ENCODE measurements at regions not wholly inside any gene's neighbourhood (a gene's known extent, or its start where the extent isn't known, plus 50 kb on each side); places are given as distances from the start of the nearest gene placed in this dataset.

GRCh38 chr10:44207160-44207559 lies 177.7 kb downstream of the CXCL12 start:
- Mint-ChIP-seq H3K4me1 (no peaks in the 10 kb centered on the region), H3K27ac (ENCODE audit: low read depth) (no peak overlapping the region)

GRCh38 chr10:44206127-44206818 lies 178.6 kb downstream of the CXCL12 start:
- no peaks in the 10 kb centered on the region for H3K4me1 Mint-ChIP-seq
- H3K4me3 Mint-ChIP-seq, result no peak overlapping the region
- DNase-seq (ENCODE audit: low spot score in 2 of 2), result no peak
- H3K27me3 Mint-ChIP-seq, result peaks cover 52% of the 10 kb centered on the region
- no peaks in the 10 kb centered on the region for H3K36me3 Mint-ChIP-seq (ENCODE audit: insufficient read depth)
- H3K27ac Mint-ChIP-seq (ENCODE audit: low read depth), result no peak overlapping the region
- H3K9me3 Mint-ChIP-seq, result no peaks in the 10 kb centered on the region
- no peak for ATAC-seq (replicated peaks; ENCODE audit: extremely low read depth, poor library complexity, severe bottlenecking)

More at GRCh38 chr10:44207160-44207559, 177.7 kb downstream of the CXCL12 start:
- Mint-ChIP-seq H3K4me3 (no peak overlapping the region), H3K36me3 (ENCODE audit: insufficient read depth) (no peaks in the 10 kb centered on the region), H3K9me3 (no peaks in the 10 kb centered on the region), H3K27me3 (peaks cover 53% of the 10 kb centered on the region)
- ATAC-seq (replicated peaks; ENCODE audit: extremely low read depth, poor library complexity, severe bottlenecking) (no peak), DNase-seq (ENCODE audit: low spot score in 2 of 2) (no peak)

GRCh38 chr10:44205067-44205466 lies 179.8 kb downstream of the CXCL12 start:
- no peaks in the 10 kb centered on the region for H3K9me3 Mint-ChIP-seq
- H3K4me3 Mint-ChIP-seq, result no peak overlapping the region
- no peaks in the 10 kb centered on the region for H3K4me1 Mint-ChIP-seq
- H3K27me3 Mint-ChIP-seq, result peaks cover 53% of the 10 kb centered on the region
- H3K27ac Mint-ChIP-seq (ENCODE audit: low read depth), result no peak overlapping the region
- ATAC-seq (replicated peaks; ENCODE audit: extremely low read depth, poor library complexity, severe bottlenecking), result no peak
- no peaks in the 10 kb centered on the region for H3K36me3 Mint-ChIP-seq (ENCODE audit: insufficient read depth)
- DNase-seq (ENCODE audit: low spot score in 2 of 2), result no peak

GRCh38 chr10:44203535-44203934 lies 181.4 kb downstream of the CXCL12 start:
- ATAC-seq (replicated peaks; ENCODE audit: extremely low read depth, poor library complexity, severe bottlenecking), result no peak
- H3K9me3 Mint-ChIP-seq, result no peaks in the 10 kb centered on the region
- no peak overlapping the region for H3K4me3 Mint-ChIP-seq

GRCh38 chr10:44202952-44203351 lies 181.9 kb downstream of the CXCL12 start:
- Mint-ChIP-seq H3K4me3 (no peak overlapping the region), H3K4me1 (no peaks in the 10 kb centered on the region), H3K36me3 (ENCODE audit: insufficient read depth) (no peaks in the 10 kb centered on the region), H3K27me3 (peaks cover 32% of the 10 kb centered on the region), H3K9me3 (no peaks in the 10 kb centered on the region), H3K27ac (ENCODE audit: low read depth) (no peak overlapping the region)
- DNase-seq (ENCODE audit: low spot score in 2 of 2) (no peak), ATAC-seq (replicated peaks; ENCODE audit: extremely low read depth, poor library complexity, severe bottlenecking) (no peak)

More at GRCh38 chr10:44203535-44203934, 181.4 kb downstream of the CXCL12 start:
- DNase-seq (ENCODE audit: low spot score in 2 of 2), result no peak
- no peaks in the 10 kb centered on the region for H3K36me3 Mint-ChIP-seq (ENCODE audit: insufficient read depth)
- H3K27me3 Mint-ChIP-seq, result peaks cover 38% of the 10 kb centered on the region
- no peaks in the 10 kb centered on the region for H3K4me1 Mint-ChIP-seq
- no peak overlapping the region for H3K27ac Mint-ChIP-seq (ENCODE audit: low read depth)

- Mint-ChIP-seq H3K4me1 (no peaks in the 10 kb centered on the region), H3K27ac (ENCODE audit: low read depth) (no peak overlapping the region), H3K9me3 (no peaks in the 10 kb centered on the region), H3K4me3 (no peak overlapping the region), H3K36me3 (ENCODE audit: insufficient read depth) (no peaks in the 10 kb centered on the region), H3K27me3 (peaks cover 29% of the 10 kb centered on the region)
- ATAC-seq (replicated peaks; ENCODE audit: extremely low read depth, poor library complexity, severe bottlenecking) (no peak), DNase-seq (ENCODE audit: low spot score in 2 of 2) (no peak)
Measured at GRCh38 chr10:44201656-44202055, 183.2 kb downstream of the CXCL12 start.

GRCh38 chr10:44201011-44201410 lies 183.9 kb downstream of the CXCL12 start:
- ATAC-seq (replicated peaks; ENCODE audit: extremely low read depth, poor library complexity, severe bottlenecking) (no peak), DNase-seq (ENCODE audit: low spot score in 2 of 2) (no peak)
- Mint-ChIP-seq H3K36me3 (ENCODE audit: insufficient read depth) (no peaks in the 10 kb centered on the region), H3K27me3 (peaks cover 29% of the 10 kb centered on the region), H3K9me3 (no peaks in the 10 kb centered on the region), H3K4me1 (no peaks in the 10 kb centered on the region), H3K4me3 (no peak overlapping the region), H3K27ac (ENCODE audit: low read depth) (no peak overlapping the region)

- no peak for ATAC-seq (replicated peaks; ENCODE audit: extremely low read depth, poor library complexity, severe bottlenecking)
- DNase-seq (ENCODE audit: low spot score in 2 of 2), result no peak
- no peaks in the 10 kb centered on the region for H3K36me3 Mint-ChIP-seq (ENCODE audit: insufficient read depth)
- H3K27me3 Mint-ChIP-seq, result peaks cover 29% of the 10 kb centered on the region
- no peaks in the 10 kb centered on the region for H3K9me3 Mint-ChIP-seq
- no peak overlapping the region for H3K4me3 Mint-ChIP-seq
- no peaks in the 10 kb centered on the region for H3K4me1 Mint-ChIP-seq
- no peak overlapping the region for H3K27ac Mint-ChIP-seq (ENCODE audit: low read depth)
Measured at GRCh38 chr10:44199991-44200655, 184.8 kb downstream of the CXCL12 start.

GRCh38 chr10:44199267-44199666 lies 185.6 kb downstream of the CXCL12 start:
- no peak overlapping the region for H3K4me3 Mint-ChIP-seq
- H3K4me1 Mint-ChIP-seq, result no peaks in the 10 kb centered on the region
- no peak for ATAC-seq (replicated peaks; ENCODE audit: extremely low read depth, poor library complexity, severe bottlenecking)
- no peak for DNase-seq (ENCODE audit: low spot score in 2 of 2)
- H3K27me3 Mint-ChIP-seq, result peaks cover 26% of the 10 kb centered on the region
- no peaks in the 10 kb centered on the region for H3K9me3 Mint-ChIP-seq
- no peaks in the 10 kb centered on the region for H3K36me3 Mint-ChIP-seq (ENCODE audit: insufficient read depth)
- no peak overlapping the region for H3K27ac Mint-ChIP-seq (ENCODE audit: low read depth)

- Mint-ChIP-seq H3K4me3 (no peak overlapping the region), H3K27me3 (peaks cover 21% of the 10 kb centered on the region), H3K4me1 (no peaks in the 10 kb centered on the region), H3K36me3 (ENCODE audit: insufficient read depth) (no peaks in the 10 kb centered on the region), H3K27ac (ENCODE audit: low read depth) (no peak overlapping the region), H3K9me3 (no peaks in the 10 kb centered on the region)
- ATAC-seq (replicated peaks; ENCODE audit: extremely low read depth, poor library complexity, severe bottlenecking) (no peak), DNase-seq (ENCODE audit: low spot score in 2 of 2) (no peak)
Measured at GRCh38 chr10:44198780-44199097, 186.2 kb downstream of the CXCL12 start.

GRCh38 chr10:44198096-44198779 lies 186.7 kb downstream of the CXCL12 start:
- no peak for DNase-seq (ENCODE audit: low spot score in 2 of 2)
- no peak overlapping the region for H3K4me3 Mint-ChIP-seq
- H3K27ac Mint-ChIP-seq (ENCODE audit: low read depth), result no peak overlapping the region
- H3K27me3 Mint-ChIP-seq, result peaks cover 16% of the 10 kb centered on the region
- no peaks in the 10 kb centered on the region for H3K9me3 Mint-ChIP-seq
- no peaks in the 10 kb centered on the region for H3K36me3 Mint-ChIP-seq (ENCODE audit: insufficient read depth)
- no peak for ATAC-seq (replicated peaks; ENCODE audit: extremely low read depth, poor library complexity, severe bottlenecking)
- no peaks in the 10 kb centered on the region for H3K4me1 Mint-ChIP-seq

GRCh38 chr10:44197646-44198045 lies 187.3 kb downstream of the CXCL12 start:
- H3K4me1 Mint-ChIP-seq, result no peaks in the 10 kb centered on the region
- H3K4me3 Mint-ChIP-seq, result no peak overlapping the region
- no peaks in the 10 kb centered on the region for H3K36me3 Mint-ChIP-seq (ENCODE audit: insufficient read depth)
- H3K27me3 Mint-ChIP-seq, result peaks cover 10% of the 10 kb centered on the region
- ATAC-seq (replicated peaks; ENCODE audit: extremely low read depth, poor library complexity, severe bottlenecking) (no peak), DNase-seq (ENCODE audit: low spot score in 2 of 2) (no peak)
- no peaks in the 10 kb centered on the region for H3K9me3 Mint-ChIP-seq
- no peak overlapping the region for H3K27ac Mint-ChIP-seq (ENCODE audit: low read depth)

GRCh38 chr10:44196336-44196735 lies 188.6 kb downstream of the CXCL12 start:
- Mint-ChIP-seq H3K27me3 (peaks cover 3% of the 10 kb centered on the region), H3K27ac (ENCODE audit: low read depth) (no peak overlapping the region), H3K4me1 (no peaks in the 10 kb centered on the region), H3K9me3 (no peaks in the 10 kb centered on the region), H3K4me3 (no peak overlapping the region), H3K36me3 (ENCODE audit: insufficient read depth) (no peaks in the 10 kb centered on the region)
- ATAC-seq (replicated peaks; ENCODE audit: extremely low read depth, poor library complexity, severe bottlenecking) (no peak), DNase-seq (ENCODE audit: low spot score in 2 of 2) (no peak)
